Mammary epithelial cell (primary cell): ENCODE measurements at regions not wholly inside any gene's neighbourhood (a gene's known extent, or its start where the extent isn't known, plus 50 kb on each side); places are given as distances from the start of the nearest gene placed in this dataset.
"Not testable (repeated sequence)": the region's sequence is repeated elsewhere in the genome, so short reads cannot be mapped to it uniquely, and the experiment has no call there.

ENCODE experiments used
- EZH2 ChIP-seq: IDR thresholded peaks from 2 replicates; pipeline ENCODE4 v1.6.1; 2012; ENCODE audit warnings: low read length, inconsistent platforms, borderline replicate concordance
- TF ChIP-seq, protein P1 (sequence below), 2 donors: IDR thresholded peaks in 1 of 2; conservative IDR thresholded peaks in 1 of 2; 2 replicates each; pipeline ENCODE4 v1.5.1; 2011 to 2012; ENCODE audit warnings: inconsistent platforms in 2 of 2, low read length in 2 of 2, mild to moderate bottlenecking in 2 of 2, control low read depth in 1 of 2, low read depth in 1 of 2; ENCODE audit not compliant: insufficient read depth in 1 of 2; ENCODE audit errors: extremely low read depth in 1 of 2

- TF ChIP-seq, protein P1, sequence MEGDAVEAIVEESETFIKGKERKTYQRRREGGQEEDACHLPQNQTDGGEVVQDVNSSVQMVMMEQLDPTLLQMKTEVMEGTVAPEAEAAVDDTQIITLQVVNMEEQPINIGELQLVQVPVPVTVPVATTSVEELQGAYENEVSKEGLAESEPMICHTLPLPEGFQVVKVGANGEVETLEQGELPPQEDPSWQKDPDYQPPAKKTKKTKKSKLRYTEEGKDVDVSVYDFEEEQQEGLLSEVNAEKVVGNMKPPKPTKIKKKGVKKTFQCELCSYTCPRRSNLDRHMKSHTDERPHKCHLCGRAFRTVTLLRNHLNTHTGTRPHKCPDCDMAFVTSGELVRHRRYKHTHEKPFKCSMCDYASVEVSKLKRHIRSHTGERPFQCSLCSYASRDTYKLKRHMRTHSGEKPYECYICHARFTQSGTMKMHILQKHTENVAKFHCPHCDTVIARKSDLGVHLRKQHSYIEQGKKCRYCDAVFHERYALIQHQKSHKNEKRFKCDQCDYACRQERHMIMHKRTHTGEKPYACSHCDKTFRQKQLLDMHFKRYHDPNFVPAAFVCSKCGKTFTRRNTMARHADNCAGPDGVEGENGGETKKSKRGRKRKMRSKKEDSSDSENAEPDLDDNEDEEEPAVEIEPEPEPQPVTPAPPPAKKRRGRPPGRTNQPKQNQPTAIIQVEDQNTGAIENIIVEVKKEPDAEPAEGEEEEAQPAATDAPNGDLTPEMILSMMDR (conservative IDR thresholded peaks at IDR 0.05 in 1 of 2, IDR thresholded peaks at IDR 0.05 in 1 of 2; ENCODE audit: extremely low read depth in 1 of 2, insufficient read depth in 1 of 2, low read depth in 1 of 2, low read length in 2 of 2), result not testable (repeated sequence)
- not testable (repeated sequence) for TF ChIP-seq EZH2
Observed at GRCh38 chr4:189731989-189732388, 208.7 kb upstream of the FRG1 start.
